ES-I3 (cell line): ENCODE measurements at regions not wholly inside any gene's neighbourhood (a gene's known extent, or its start where the extent isn't known, plus 50 kb on each side); places are given as distances from the start of the nearest gene placed in this dataset.

Experiments
- H3K36me3 ChIP-seq: 2 replicates; pipeline ENCODE4 v1.6.1; 2013; ENCODE audit warnings: mild to moderate bottlenecking, low read length, control low read depth, moderate library complexity; ENCODE audit not compliant: insufficient read depth
- H3K4me1 ChIP-seq: 2 replicates; pipeline ENCODE4 v1.6.1; 2013; ENCODE audit warnings: mild to moderate bottlenecking, control low read depth, low read length; ENCODE audit not compliant: insufficient read depth
- H3K9ac ChIP-seq: 2 replicates; pipeline ENCODE4 v1.6.1; 2013; ENCODE audit warnings: low read depth, mild to moderate bottlenecking, low read length, moderate library complexity
- H3K9me3 ChIP-seq: 2 replicates; pipeline ENCODE4 v1.6.1; 2013; ENCODE audit warnings: mild to moderate bottlenecking, low read length, moderate library complexity; ENCODE audit not compliant: control insufficient read depth, insufficient read depth

GRCh38 chr4:60019946-60020345, 1180.2 kb upstream of the ADGRL3 start:
- no peaks in the 10 kb centered on the region for H3K36me3 ChIP-seq
- H3K4me1 ChIP-seq = no peaks in the 10 kb centered on the region
- H3K9ac ChIP-seq = no peak overlapping the region

DNA sequence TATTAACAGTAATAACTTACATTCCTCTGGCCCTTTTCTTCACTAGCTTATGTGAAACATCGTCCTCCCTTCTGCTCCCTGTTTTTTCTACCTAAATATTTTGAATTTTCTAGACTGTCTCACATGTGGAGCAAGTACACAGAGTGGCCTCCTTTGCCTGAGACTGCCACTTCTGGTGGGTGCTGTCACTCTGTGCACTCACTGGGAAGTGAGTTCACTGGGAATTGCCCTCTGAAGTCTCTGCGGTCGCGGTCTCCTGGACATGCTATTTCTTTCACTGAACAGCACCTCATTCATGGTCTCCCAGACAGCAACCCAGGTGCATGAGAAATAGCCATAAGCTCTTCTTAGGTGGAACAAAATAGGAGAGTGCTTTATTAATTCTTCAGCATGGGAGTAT, 1179.7 kb upstream of the ADGRL3 start:
- Histone ChIP-seq H3K9me3 (no peaks in the 10 kb centered on the region), H3K36me3 (no peaks in the 10 kb centered on the region), H3K9ac (no peak overlapping the region)

More at GRCh38 chr4:60019946-60020345, 1180.2 kb upstream of the ADGRL3 start:
- no peaks in the 10 kb centered on the region for H3K9me3 ChIP-seq

DNA sequence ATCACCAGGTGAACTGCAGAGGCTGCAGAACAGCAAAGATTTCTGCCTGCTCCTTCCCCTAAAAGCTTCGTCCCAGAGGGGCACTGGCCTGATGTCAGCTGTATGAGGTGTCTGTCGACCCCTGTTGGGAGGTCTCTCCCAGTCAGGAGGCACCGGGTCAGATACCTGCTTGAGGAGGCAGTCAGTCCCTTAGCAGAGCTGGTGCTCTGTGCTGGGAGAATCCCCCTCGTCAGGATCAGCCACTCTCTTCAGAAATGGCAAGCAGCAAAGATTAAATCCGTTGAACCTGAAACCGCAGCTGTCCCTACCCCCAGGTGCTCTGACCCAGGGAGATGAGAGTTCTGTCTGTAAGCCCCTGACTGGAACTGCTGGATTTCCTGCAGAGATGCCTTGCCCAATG, 1166.3 kb upstream of the ADGRL3 start:
- Histone ChIP-seq H3K4me1 (no peaks in the 10 kb centered on the region; the same call in 1 of the 2 replicates), H3K9ac (no peak overlapping the region), H3K9me3 (no peaks in the 10 kb centered on the region), H3K36me3 (no peaks in the 10 kb centered on the region)

More for the DNA sequence above, 1179.7 kb upstream of the ADGRL3 start:
- no peaks in the 10 kb centered on the region for H3K4me1 ChIP-seq

DNA sequence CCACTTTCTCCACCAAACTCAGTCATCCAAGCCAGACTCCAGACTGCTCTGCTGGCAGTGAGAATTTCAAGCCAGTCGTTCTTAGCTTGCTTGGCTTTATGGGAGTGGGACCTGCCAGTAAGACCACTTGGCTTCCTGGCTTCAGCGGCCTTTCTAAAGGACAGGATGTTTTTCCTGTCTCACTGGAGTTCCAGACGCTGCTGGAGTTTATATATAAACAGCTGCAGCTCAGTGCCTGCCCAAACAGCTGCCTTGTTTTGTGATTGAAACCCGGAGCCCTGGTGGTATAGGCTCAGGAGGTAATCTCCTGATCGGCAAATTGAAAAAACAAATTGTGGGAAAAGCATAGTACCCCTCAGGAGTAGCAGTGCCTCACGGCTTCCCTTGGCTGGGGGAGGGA, 1165.8 kb upstream of the ADGRL3 start:
- Histone ChIP-seq H3K9ac (no peak overlapping the region), H3K4me1 (no peaks in the 10 kb centered on the region; the same call in 1 of the 2 replicates), H3K9me3 (no peaks in the 10 kb centered on the region), H3K36me3 (no peaks in the 10 kb centered on the region)

DNA sequence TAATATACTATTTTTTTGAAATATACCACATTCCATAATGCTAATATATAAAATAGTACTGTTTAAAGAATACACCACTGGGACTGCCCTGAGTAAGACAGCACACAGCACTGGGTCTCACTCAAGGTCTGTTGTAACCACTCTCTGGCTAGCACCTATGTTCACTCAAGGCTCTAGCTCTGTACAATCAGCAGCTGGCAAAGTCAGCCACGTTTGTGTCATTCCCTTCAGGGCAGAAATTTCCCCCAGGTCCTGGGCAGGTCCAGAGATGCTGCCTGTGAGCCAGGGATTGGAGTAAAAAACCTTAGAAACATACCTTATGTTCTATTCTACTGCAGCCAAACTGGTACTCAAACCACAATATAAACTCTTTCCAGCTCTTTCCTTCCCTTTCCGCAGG, 1160.2 kb upstream of the ADGRL3 start:
- H3K36me3 ChIP-seq = no peaks in the 10 kb centered on the region
- H3K9me3 ChIP-seq = no peaks in the 10 kb centered on the region
- peaks cover 4% of the 10 kb centered on the region; the same call in 1 of the 2 replicates for H3K4me1 ChIP-seq
- no peak overlapping the region for H3K9ac ChIP-seq

GRCh38 chr4:60042231-60042652, 1157.9 kb upstream of the ADGRL3 start:
- 0 out of 2 replicates have a peak, but pooled peaks cover 4% of the 10 kb centered on the region for H3K4me1 ChIP-seq
- no peaks in the 10 kb centered on the region for H3K36me3 ChIP-seq
- no peak overlapping the region for H3K9ac ChIP-seq
- H3K9me3 ChIP-seq = no peaks in the 10 kb centered on the region

DNA sequence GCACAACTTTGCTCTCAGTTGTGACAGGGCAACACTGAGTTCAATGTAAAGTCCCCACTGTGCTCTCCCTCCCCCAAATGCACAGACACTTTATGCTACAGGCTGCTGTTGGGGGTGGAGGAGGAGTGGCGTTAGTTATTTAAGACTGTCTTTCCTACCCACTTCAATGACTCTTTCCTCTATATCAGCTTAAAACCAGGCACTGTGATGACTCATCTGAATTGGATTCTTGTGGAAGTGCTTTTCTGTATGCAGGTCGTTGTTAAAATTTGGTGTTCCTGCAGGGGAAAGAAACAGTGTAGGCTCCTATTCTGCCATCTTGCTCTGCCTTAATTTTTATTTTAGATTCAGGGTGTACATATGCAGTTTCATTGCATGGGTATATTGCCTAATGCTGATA, 1157.2 kb upstream of the ADGRL3 start:
- H3K9me3 ChIP-seq = no peaks in the 10 kb centered on the region
- H3K4me1 ChIP-seq = 0 out of 2 replicates have a peak, but pooled peaks cover 4% of the 10 kb centered on the region
- no peak overlapping the region for H3K9ac ChIP-seq
- H3K36me3 ChIP-seq = no peaks in the 10 kb centered on the region

DNA sequence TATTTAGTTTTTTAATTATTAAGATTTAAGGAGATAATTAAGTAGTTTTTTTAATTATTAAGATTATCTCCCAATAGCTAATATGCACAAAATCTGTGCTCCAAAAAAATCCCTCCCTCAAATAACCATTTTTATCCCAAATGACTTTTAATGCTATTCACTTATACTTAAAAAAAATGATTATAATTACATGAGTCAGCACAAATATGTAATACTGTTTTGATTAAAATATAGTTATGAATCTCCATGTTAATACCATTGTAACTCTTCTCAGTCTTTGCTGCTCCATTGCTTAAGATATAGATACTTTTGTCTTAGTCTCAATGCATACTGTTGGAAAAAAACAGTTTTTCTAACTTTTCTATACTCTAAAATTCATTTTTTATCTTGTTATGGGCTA, 1121.1 kb upstream of the ADGRL3 start:
- Histone ChIP-seq H3K9ac (no peak overlapping the region), H3K9me3 (no peaks in the 10 kb centered on the region), H3K4me1 (no peaks in the 10 kb centered on the region), H3K36me3 (no peaks in the 10 kb centered on the region)

GRCh38 chr4:60081839-60082238, 1118.3 kb upstream of the ADGRL3 start:
- no peak overlapping the region for H3K9ac ChIP-seq
- no peaks in the 10 kb centered on the region for H3K36me3 ChIP-seq
- no peaks in the 10 kb centered on the region for H3K4me1 ChIP-seq
- no peaks in the 10 kb centered on the region for H3K9me3 ChIP-seq

DNA sequence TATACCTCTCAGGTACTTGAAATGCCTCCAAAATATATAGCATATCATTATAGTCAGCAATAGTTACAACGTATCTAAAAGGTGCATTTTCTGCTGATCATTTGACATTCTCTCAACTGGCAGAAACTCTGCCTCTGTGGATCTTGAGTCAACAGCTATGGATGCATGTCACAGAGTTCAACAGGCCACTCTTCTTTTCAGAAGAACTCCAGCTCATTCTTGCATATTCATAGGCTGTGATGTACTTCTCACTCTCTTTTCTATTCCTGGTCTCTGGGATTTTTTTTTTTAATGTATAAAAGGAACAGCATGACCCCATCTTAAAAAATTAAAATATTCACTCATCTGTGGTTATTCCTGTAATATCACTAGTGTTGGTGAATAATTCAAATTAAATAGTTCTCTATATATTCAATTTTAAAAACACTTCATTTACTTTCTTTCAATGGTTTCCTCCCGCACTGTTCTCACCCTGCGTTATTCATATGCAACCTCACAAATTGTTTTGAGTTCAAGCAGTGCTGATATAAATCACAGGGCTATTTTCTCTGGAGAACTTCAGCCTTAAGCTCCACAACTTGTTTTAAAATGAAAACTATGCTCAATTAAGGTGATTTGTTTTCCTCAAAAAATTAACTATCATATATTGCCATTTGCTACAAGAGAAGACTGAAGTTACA, 1111.2 kb upstream of the ADGRL3 start:
- Histone ChIP-seq H3K4me1 (no peaks in the 10 kb centered on the region), H3K9me3 (no peaks in the 10 kb centered on the region), H3K36me3 (no peaks in the 10 kb centered on the region), H3K9ac (no peak overlapping the region)

DNA sequence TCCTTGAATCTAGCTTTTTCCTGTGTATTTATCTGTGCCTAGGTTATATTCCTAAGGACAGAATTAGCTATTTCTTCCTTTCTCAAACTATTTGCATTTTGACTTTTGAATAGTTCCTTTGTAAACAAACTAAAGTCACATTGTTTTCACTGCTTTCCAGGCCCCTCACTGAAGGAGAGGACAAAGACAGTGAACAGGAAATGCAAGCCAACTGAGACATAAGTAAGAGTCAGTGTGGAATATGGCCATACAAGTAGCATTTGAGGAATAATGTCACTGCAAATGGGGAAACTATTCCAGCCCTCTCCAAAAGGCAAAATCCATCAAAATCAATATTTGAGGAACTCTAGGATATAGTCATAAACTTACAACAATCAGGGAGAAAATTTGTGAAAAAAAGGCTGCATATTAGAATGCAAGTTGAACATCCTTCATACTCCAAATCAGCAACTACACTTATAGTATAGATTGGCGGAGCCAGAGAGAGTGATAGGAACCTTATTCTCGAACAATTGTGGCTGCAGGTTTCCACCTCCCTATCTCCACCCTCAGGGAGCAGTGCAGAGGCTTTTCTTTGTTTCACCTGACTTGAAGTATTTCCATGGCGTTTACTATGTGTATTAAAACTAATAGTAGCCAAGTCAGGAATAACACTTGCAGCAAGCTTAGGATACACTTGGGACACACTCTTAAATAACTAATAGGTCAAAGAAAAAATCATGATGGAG, 1110.4 kb upstream of the ADGRL3 start:
- H3K4me1 ChIP-seq = no peaks in the 10 kb centered on the region

GRCh38 chr4:60096676-60097075, 1103.5 kb upstream of the ADGRL3 start:
- Histone ChIP-seq H3K4me1 (no peaks in the 10 kb centered on the region), H3K36me3 (no peaks in the 10 kb centered on the region), H3K9me3 (no peaks in the 10 kb centered on the region), H3K9ac (no peak overlapping the region)

More for the DNA sequence above, 1110.4 kb upstream of the ADGRL3 start:
- Histone ChIP-seq H3K9ac (no peak overlapping the region), H3K36me3 (no peaks in the 10 kb centered on the region), H3K9me3 (no peaks in the 10 kb centered on the region)

DNA sequence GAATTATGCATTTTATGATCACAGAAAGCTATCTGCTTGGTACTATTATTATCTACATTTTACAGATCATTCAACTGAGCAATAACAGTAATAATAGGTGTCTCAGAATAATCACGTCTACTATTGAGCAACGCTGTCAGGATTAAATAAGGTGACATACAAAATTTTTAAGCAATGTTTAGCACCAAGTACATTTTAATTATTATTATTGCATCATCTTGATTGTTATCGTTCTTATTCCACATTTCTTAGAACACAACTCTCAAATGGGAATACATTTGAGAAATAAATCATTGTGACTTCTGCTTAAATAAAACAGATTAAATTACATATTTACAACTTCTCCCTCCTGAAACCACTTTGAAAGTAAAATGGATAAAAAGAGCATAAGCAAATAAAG, 1083.5 kb upstream of the ADGRL3 start:
- Histone ChIP-seq H3K9ac (no peak overlapping the region), H3K36me3 (no peaks in the 10 kb centered on the region), H3K4me1 (no peaks in the 10 kb centered on the region)

DNA sequence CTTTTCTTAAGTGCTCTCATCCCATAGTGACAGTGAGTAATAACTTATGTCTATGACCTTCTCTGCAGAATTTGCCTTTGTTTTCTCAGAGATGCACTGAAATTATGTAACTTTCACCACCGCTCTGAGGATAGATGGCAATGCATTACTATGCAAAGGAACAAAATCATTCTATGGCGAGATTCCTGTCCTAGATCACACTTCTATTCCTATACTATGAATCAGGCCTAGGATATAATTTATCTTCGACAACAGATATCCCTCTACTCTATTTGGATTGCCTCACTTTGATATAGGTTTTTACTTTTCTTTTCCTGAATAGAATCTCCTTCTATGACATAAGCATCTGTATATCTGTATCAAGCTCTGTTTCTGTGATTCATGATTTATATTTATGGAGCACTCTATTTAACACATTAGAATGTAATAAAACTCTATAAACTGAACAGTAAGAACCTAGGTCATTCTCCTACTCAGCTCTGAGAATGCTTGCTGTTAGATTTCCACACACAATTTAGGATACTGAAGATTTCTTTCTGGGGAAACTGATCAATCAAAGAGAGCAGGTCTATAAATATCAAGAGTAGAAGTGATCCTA, 1082.3 kb upstream of the ADGRL3 start:
- H3K4me1 ChIP-seq = no peaks in the 10 kb centered on the region
- no peaks in the 10 kb centered on the region for H3K36me3 ChIP-seq
- H3K9me3 ChIP-seq = no peaks in the 10 kb centered on the region
- no peak overlapping the region for H3K9ac ChIP-seq

More for the DNA sequence above, 1083.5 kb upstream of the ADGRL3 start:
- no peaks in the 10 kb centered on the region for H3K9me3 ChIP-seq

DNA sequence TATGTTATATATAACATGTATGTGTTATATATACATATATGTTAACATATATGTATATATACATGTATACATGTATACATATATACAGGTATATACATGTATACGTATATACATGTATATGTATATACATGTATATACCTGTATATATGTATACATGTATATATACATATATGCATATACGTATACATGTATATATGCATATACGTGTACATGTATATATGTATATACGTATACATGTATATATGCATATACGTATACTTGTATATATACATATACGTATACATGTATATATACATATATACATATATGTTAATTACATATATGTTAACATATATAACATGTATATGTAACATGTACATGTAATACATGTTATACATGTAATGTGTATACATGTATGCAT, 1077.3 kb upstream of the ADGRL3 start:
- no peaks in the 10 kb centered on the region for H3K4me1 ChIP-seq
- no peaks in the 10 kb centered on the region for H3K36me3 ChIP-seq
- no peaks in the 10 kb centered on the region for H3K9me3 ChIP-seq
- no peak overlapping the region for H3K9ac ChIP-seq
